ENCODE measurements at regions not wholly inside any gene's neighbourhood (a gene's known extent, or its start where the extent isn't known, plus 50 kb on each side); places are given as distances from the start of the nearest gene placed in this dataset.

DNA sequence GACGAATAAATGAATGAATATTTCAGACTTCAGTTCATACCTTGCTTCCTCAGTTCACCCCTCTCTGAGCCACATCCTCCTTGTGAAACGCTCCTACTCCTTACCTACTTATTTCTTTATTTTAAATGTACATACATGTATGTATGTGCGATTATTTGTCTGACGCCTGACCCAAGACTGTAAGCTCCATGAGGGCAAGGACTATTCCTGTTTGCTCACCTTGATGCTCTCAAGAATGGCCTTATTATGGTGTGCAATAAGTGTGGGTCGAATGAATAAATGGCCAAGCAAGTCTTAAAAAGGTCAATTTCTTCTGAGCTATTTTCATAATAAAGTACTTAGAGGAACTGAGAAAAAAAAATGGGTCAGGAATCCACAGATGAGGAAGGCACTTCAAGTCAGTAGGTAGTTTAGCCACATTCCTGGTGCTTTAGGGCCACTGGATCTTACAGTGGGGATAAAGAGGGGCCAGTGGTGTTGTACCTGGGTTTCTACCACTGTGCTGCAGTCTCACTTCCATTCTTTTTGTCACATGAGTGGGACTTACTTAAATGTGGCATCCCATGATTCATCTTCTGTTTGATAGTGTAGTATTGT, 74.7 kb downstream of the SDC1 start:
- DNase-seq (ENCODE audit: insufficient read length, low spot score) = no peak
- FAIRE-seq = no peak

DNA sequence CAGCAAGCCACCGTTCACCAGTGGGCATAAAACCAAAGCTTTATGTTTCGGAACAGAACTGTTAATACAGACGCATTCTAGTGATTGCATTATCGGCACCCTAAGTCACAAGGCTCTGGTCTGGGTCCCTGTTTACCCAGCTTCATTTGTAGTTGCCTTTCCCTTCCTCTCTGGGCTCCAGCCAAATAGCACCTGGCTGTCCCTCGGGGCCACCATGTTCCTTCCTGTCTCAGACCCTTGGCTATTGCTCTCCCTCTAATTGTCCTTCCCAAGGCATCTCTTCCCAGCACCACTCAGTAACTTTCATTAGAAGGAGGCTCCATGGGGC, 75.3 kb downstream of the SDC1 start:
- FAIRE-seq (no peak), DNase-seq (ENCODE audit: insufficient read length, low spot score) (no peak)

DNA sequence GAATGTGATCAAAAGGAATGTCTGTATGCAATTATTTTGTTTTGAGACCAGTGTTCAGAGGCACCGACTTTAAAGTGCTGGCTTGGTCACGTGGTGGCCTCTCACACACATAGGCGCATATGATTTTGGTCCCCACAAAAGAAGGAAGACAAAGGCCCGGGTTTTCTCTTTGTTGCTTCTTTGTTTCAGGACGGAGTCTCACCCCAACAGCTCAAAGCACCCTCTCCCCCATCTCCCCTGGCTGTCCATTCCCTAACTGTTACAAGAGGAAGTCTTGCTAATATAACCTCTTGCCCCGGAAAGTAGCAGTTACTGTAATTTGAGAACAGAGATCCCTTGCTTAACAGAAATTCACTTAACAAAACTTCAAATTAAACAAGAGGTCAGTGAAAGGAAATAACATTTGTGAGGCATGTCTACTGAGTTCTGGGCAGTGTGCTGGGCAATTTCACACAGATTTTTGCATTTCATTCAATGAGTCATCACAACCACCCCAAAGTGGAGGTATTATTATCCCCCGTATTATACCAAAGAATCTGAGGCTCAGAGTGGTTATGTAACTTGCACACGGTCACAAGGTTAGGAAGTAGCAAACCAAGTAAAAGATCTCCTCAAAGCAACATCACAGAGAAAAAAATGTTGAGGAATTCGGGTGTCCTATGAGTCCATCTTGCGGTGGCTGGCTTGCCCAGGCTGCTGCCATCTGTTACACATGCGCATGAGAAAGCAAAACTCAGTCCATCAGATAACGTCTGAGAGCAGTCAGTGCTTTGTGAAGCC, 75.8 kb downstream of the SDC1 start:
- no peak for FAIRE-seq

DNA sequence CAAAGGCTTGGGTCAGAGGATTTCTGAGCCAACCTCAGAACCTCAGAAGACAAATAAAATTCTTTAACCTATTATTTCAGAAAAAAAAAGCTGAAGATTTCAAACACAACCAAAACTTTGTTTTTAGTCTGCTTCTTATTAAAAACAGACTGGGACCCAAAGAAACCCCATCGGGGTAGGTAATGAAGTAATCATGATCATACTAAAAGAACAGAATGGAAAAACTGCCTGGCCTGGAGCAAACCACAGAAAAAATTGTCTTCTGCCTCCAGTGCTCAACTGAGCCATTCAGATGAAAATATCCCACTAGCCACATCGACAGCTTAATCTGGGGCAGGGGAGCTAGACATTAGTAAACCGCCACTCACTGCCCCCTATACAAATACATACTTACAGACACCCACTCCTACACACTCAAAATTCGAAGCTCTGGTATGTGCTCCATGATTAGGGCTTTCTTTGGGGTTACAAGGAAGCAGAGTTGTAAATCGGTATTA, 76.5 kb downstream of the SDC1 start:
- DNase-seq (ENCODE audit: insufficient read length, low spot score) (no peak), FAIRE-seq (no peak)

More for the DNA sequence above, 75.8 kb downstream of the SDC1 start:
- no peak for DNase-seq (ENCODE audit: insufficient read length, low spot score)

DNA sequence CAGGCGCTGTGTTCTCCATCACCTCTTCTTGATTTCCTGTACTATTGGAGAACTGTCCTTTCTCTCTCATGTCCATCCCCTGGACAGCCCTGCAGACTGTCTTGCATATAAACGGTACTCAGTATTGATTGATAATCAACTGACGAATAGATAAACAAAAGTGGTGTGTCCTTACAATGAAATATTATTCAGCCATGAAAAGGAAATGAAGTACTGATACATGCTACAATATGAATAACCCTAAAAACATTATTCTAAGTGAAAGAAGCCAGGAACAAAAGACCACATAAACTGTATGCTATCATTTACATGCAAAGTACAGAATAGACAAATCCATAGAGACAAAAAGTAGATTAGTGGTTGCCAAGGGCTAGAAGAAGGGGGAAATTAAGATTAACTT, 77.6 kb downstream of the SDC1 start:
- DNase-seq (ENCODE audit: insufficient read length, low spot score) (no peak), FAIRE-seq (no peak)

DNA sequence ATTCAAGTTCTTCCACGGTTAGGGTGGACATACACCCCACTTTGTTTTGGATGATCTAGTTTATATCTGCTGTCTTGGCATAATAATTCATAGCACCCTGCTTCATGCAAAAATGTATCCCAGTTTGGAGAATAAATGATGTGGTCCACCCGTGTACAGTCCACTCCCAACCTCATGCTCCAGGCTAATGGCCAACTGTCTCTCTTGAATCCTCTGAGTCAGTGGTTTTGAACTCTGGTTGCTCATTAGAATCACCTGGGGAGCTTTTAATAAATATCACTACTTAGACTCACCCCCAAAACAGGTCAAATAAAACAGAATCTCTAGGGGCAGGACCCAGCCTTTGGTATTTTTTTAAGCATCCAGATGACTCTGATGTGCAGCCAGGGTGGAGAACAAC, 78.5 kb downstream of the SDC1 start:
- DNase-seq (ENCODE audit: insufficient read length, low spot score) (no peak), FAIRE-seq (no peak)

DNA sequence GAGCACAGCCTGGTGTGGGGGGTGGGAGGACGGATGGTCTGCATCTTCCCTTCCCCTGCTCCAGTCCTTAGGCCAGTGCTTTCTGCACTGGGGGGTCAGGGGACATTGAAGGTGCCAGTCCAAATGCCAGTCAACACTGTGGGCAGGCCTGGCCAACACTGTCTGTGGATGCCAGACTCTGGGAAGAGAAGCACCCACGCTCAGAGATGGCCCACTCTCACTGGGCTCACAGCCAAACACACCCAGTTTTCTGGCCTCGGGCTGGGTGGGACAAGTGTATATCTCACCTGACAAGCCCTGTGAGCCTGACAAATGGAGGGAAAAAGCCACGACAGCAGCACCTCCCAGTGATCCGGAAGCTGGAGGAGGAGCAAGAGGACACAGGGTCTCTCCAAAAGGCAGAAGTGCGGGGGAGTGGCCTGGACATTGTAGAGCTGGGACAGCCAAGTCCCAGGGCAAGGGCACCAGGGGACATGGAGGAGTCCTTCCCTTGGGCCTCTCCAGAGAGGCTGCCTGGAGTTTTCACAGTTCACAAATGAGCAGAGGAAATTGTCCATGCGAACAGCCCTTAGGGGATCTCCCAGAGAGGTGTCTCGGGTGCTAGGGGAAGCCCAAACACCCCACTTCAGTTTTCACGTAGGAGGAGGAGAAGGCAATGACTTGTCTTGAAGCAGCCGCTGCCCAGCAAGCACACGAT, 79.3 kb downstream of the SDC1 start:
- DNase-seq (ENCODE audit: insufficient read length, low spot score) (no peak), FAIRE-seq (peak; percentile 11)

DNA sequence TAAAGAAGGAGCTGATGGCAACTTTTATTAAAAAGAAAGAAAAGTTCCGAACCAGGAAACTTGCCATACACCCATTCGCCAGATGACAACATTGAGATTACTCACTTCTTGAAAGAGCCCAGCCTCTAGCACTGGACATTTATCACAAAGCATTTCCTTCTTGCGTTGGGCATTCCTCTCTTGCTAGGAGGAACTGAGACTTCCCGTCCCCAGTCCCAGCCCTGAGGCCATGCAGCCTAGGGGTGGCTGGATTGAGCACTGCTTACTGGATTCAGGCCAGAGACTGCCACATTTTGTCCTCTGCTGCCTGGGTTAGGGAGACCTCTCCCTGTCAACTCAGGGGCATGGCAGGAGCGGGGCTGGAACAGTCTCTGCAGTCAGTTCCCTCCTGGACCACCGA, 80.1 kb downstream of the SDC1 start:
- DNase-seq (ENCODE audit: insufficient read length, low spot score) = no peak

DNA sequence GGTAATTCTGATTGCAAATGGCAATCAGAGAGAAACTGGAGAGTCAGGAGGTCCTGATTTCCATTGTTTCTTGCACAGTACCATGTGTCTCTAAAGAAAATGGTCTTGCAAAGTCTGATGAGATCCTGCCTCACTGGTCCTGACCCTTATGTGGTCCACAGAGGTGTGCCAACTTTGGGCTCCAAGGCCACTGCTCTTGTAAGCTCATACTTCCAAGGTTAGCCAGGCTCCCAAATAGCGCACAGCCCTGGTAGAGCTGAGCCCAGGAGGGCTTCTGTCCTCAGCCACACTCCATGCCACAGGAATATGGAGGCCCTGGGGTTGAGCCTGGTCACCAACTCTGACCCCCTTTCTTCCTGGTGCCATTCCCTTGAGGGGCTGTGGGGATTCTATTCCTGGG, 80.7 kb downstream of the SDC1 start:
- FAIRE-seq (no peak), DNase-seq (ENCODE audit: insufficient read length, low spot score) (no peak)

More for the DNA sequence above, 80.1 kb downstream of the SDC1 start:
- FAIRE-seq = no peak

DNA sequence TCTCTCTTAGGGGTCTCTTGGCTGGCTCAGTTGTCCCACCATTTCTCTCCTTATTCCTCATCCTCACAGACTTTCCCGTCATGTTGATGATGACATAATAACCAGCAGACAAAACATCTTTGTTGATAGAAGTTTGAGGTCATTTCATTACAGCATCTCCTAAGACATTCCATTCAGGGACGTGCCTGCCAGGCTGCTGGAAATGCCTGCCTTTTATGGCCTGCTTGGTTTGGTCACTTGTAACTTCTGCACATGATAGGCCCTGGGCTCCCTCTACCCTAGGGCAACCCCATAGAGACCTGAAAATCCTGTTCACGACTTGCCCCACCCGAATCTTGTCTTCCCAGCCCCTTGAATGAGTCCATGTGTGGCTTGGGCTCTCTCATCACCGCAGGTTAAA, 81.7 kb downstream of the SDC1 start:
- FAIRE-seq = no peak

DNA sequence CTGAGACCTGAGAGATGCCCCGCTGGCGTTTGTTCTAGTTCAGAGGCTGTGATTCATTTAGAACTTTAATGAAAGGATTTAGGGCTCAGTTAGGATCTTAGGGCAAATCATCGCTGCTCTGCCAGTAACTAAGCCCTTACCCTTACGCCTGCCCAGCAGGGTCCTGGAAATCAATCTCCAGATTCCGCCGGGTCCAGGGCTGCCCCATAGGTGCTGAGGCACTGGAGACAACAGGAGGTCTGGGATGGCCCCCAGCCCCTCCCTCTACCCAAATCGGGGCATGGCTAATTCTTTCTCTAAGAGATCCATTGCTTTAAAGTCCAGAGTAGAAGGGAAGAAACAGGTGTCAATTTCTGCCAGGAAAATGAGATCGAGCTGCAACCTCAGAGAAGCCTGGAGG, 83.1 kb downstream of the SDC1 start:
- no peak for DNase-seq (ENCODE audit: insufficient read length, low spot score)
- FAIRE-seq = no peak

More for the DNA sequence above, 81.7 kb downstream of the SDC1 start:
- no peak for DNase-seq (ENCODE audit: insufficient read length, low spot score)

DNA sequence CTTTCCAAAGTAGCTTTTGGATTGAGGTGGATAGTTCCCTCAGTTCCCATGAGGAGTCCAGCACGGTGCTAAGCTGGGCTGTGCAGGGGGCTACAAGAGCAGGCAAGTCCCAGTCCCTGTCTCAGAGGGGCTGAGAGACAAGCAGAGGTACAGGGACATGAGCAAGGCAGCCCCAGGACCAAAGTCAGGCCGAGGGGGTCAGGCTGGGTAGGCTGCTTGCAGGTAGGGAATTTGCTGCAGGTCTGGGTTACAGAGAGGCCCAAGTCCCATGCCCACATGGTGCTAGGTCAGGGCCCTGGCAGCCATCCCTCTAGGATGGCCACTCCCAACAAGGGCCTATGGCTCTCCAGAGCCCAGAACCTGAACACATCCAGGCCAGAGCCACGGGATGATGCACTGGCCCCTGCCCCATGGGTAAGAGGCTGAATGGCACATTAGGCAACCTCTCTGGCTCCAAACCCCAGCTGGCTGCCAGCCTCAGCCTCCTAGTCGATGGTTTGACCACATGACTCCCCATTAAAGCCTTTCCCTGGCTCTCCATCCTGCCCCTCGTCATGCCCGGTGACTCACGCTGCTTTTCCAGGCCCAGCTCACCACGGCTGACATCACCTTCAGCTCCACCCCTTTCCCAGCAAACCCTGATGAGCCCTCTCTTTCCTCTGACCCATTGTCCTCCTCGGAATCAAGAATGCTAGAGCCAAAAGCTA, 83.7 kb downstream of the SDC1 start:
- DNase-seq (ENCODE audit: insufficient read length, low spot score) (no peak), FAIRE-seq (no peak)

DNA sequence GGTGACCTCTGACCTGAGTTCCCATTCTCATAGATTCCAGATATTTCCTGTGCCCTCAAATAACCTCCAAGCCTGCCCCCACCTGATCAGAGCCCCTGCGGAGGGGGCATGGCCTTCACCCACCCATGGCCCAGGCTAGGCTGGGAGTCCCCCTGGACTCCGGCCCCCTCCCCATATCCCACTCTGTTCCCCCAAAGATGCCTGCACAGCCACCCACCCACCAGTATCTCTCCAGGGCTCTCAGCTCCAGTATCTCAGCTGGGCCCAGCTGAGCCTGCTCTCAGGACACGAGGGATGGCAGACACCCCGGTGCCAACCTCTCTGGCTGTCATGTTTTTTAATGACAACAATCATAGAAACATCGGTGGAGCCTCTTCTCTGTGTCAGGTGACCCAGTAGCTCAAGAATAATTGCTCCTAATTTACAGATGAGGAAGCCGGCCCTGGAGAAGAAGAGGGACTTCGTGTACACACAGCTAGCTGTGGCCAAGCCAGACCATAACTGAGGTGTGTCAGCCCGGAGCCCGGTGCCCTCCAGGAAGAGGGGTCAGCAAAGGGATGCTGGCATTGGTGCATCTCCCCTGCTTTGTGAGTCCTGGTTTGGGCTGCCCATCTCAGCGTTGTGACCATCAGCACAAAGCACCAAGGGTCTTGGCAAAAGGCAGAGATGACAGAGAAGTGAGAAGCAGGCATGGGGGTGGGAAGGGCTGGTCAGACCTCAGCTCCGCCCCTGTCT, 84.4 kb downstream of the SDC1 start:
- no peak for DNase-seq (ENCODE audit: insufficient read length, low spot score)
- no peak for FAIRE-seq

DNA sequence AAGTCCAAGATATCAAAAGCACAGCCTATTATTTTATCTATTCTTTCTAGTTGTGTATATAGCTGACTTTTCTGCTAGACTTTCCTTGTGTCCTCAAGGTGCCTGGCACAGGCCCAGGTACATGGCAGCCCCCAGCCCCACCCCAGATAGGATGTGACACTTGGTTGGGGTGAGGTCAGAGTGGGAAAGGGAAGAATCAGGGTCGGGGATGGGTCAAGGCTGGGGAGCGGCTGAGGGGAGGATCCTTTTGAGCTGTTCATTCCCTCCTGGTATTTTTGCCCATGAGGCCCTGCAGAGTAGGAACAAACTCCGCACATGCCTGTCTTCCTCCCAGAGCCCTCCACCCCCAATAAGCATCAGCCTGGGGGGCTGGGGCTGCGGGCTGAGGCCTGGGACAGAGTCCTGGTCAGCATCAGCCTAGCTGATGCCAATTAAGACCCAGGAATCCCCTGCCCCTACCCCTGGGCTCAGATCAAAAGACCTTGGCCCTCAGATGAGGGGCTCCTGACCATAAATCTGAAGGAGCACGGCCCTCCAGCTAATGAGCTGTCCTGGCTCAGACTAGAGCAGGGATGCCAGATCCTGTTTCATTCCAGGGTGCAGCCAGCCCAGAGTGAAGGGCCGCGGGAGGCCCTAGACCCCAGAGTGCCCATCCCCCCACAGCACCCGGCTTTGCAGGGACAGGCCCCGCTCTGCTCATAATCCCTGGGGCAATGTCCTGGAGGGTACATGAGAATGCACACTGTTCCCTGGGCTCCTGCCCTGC, 85.3 kb downstream of the SDC1 start:
- FAIRE-seq (no peak), DNase-seq (ENCODE audit: insufficient read length, low spot score) (no peak)

DNA sequence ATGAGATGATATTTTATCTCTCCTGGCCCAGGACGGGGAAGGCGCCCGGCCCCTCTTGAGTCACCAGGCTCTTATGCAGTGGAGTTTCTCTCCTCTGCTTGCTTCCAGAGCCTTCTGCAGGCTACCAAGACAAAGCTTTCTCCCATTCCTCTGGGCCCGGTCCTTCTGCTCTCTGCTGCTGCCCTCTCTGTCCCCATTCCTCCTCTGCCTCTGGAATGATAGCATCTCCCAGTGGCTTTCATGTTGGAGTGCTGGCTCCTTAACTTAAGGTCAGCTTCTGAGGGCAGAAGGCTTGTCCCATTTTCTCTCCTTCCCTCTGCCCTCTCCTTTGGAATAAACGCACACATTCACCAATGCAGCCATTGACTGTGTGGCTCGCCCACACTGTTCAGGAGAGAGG, 86.2 kb downstream of the SDC1 start:
- no peak for FAIRE-seq
- no peak for DNase-seq (ENCODE audit: insufficient read length, low spot score)

DNA sequence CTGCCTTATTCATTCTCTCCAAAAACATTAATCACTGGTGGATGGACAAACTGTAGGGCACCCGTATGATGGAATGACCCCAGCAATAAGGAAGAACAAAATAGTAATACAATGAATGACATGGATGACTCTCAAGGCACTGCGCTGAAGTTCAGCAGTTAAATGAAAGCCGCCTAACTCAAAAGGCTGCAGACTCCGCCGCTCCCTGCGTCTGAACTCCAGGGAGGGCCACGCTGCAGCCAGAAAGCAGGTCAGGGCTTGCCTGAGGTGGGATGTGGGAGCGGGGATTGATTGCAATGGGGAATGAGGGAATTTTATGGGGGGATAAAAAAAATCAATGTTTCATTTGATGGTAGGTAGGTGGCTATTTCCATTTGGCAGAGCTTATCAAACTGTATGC, 86.5 kb upstream of the LAPTM4A start:
- no peak for FAIRE-seq

DNA sequence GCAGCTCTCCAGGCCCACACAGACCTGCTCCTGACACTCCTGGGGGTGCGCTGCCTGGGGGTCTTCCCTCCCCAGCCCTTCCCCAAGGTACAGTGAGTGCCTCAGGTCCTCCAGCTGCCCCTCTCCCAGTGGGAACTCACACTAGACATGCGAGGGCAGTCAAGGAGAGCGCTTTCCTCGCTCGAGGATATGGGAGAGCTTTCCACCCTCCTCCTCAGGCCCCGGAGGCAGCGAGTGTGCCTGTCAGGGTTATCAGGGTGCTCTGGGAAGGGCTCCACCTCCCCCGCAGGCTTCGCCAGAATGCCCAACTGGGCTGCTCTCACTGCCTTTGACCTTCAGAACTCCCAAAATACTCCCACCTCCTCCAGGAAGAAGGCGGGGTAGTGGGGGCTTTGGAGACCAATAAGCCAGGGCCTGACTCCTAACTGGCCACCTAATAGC, 85.7 kb upstream of the LAPTM4A start:
- DNase-seq (ENCODE audit: insufficient read length, low spot score) = no peak
- no peak for FAIRE-seq

More for the DNA sequence above, 86.5 kb upstream of the LAPTM4A start:
- DNase-seq (ENCODE audit: insufficient read length, low spot score) = no peak

DNA sequence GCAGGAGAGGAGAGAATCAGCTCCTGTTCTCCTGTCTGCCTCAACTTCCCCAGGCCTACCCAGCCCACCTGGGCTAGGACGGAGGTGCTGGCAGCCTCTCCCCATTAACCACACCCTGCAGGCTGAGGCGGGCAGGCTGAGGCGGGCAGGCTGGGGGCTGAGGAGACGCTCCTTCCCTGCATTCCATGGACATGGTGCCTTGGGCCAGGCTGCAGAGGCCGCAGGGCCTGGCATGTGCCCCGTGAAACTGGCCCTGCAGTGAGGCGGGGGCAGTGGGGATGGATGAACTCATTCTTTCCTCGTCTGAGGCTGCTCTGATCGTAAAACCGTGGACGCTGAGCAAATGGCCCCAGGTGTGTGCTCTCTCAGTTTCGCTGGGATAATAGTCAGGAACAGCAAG, 84.7 kb upstream of the LAPTM4A start:
- DNase-seq (ENCODE audit: insufficient read length, low spot score) = no peak
- FAIRE-seq = no peak

DNA sequence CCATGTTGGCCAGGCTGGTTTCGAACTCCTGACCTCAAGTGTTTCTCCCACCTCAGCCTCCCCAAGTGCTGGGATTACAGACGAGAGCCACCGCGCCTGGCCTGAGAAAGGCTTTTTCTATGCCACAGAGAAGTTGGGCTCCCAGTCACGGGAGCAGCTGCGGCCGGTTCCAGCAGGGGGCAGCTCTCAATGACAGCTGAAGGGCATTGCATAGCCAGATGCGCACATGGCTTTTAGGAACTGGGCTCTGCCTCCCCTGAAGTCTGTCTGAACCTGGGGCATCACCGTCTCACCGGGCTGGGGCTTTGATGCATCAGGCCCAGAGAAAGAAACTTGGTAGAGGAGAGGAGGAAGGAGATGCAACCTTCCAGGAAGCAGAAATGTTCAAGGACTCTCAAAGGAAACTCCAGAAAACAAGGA, 84.2 kb upstream of the LAPTM4A start:
- DNase-seq (ENCODE audit: insufficient read length, low spot score) (peak; percentile 49), FAIRE-seq (peak; percentile 54)
